A673 (cell line): ENCODE measurements at regions not wholly inside any gene's neighbourhood (a gene's known extent, or its start where the extent isn't known, plus 50 kb on each side); places are given as distances from the start of the nearest gene placed in this dataset.

ENCODE experiments used
- CTCF ChIP-seq: fragments of 300-800, 200-600 bp; sonication (generic); conservative IDR thresholded peaks from 2 replicates; pipeline ENCODE4 v1.5.1; 2017; ENCODE audit warnings: low read depth, mild to moderate bottlenecking, antibody characterized with exemption, low read length, moderate library complexity, mixed read lengths
- EZH2 ChIP-seq: fragments of 200-600 bp; sonication (generic); IDR thresholded peaks from 2 replicates; pipeline ENCODE4 v1.6.1; 2017; ENCODE audit warnings: borderline replicate concordance, low read depth, mild to moderate bottlenecking, mixed read lengths, antibody characterized with exemption, low read length; ENCODE audit not compliant: poor library complexity, severe bottlenecking

- TF ChIP-seq CTCF = no peak
- no peak for TF ChIP-seq EZH2
These were observed 403.9 kb upstream of the CELF2 start for GRCh38 chr10:10613656-10614244.
